CD8-positive, alpha-beta memory T cell (primary cell): ENCODE measurements at regions not wholly inside any gene's neighbourhood (a gene's known extent, or its start where the extent isn't known, plus 50 kb on each side); places are given as distances from the start of the nearest gene placed in this dataset.

Experiments
- CTCF ChIA-PET: fragments of 350-600 bp; sonication (Branson Sonifier 250); formaldehyde crosslinking; loops from one replicate; lab custom pipeline; 2021; ENCODE audit warnings: antibody characterized with exemption; lab: Charles Lee
- POLR2A ChIA-PET: fragments of 350-600 bp; sonication (Branson Sonifier 250); formaldehyde crosslinking; loops from one replicate; lab custom pipeline; 2021; ENCODE audit warnings: antibody characterized with exemption; lab: Charles Lee
- DNase-seq, 5 donors: peaks; one replicate each; pipeline versions ENCODE4 v3.0.0 to v3.0.0-alpha.2; 2020 to 2022; ENCODE audit warnings: mixed read lengths in 1 of 5
- H3K27ac ChIP-seq: one replicate; pipeline ENCODE4 v1.7.0; 2013; ENCODE audit warnings: low read depth, mild to moderate bottlenecking, low read length, moderate library complexity
- H3K27me3 ChIP-seq: 2 replicates; pipeline ENCODE4 v1.7.0; 2013; ENCODE audit warnings: low read length, mild to moderate bottlenecking; ENCODE audit not compliant: insufficient read depth, poor library complexity, severe bottlenecking
- H3K36me3 ChIP-seq: 2 replicates; pipeline ENCODE4 v1.7.0; 2013; ENCODE audit warnings: mild to moderate bottlenecking, low read length, moderate library complexity; ENCODE audit not compliant: insufficient read depth
- H3K4me1 ChIP-seq: 2 replicates; pipeline ENCODE4 v1.7.0; 2013; ENCODE audit warnings: mild to moderate bottlenecking, low read length, moderate library complexity; ENCODE audit not compliant: insufficient read depth
- H3K4me3 ChIP-seq: 2 replicates; pipeline ENCODE4 v1.7.0; 2013; ENCODE audit warnings: mild to moderate bottlenecking, low read length
- H3K9me3 ChIP-seq: 2 replicates; pipeline ENCODE4 v1.7.0; 2013; ENCODE audit warnings: mild to moderate bottlenecking, low read length
- H3K27ac Mint-ChIP-seq, 8 donors: one replicate each; pipeline ENCODE4 v1.8.0; 2020 to 2021; ENCODE audit warnings: mixed read lengths in 8 of 8, mild to moderate bottlenecking in 6 of 8, inconsistent platforms in 3 of 8, moderate library complexity in 3 of 8
- H3K27me3 Mint-ChIP-seq, 2 donors: one replicate each; pipeline ENCODE4 v1.8.0; 2020 to 2021; ENCODE audit warnings: mixed read lengths in 2 of 2, mild to moderate bottlenecking in 1 of 2, moderate library complexity in 1 of 2
- H3K36me3 Mint-ChIP-seq, 3 donors: one replicate each; pipeline ENCODE4 v1.8.0; 2020 to 2021; ENCODE audit warnings: mixed read lengths in 3 of 3, inconsistent platforms in 1 of 3, mild to moderate bottlenecking in 1 of 3
- H3K4me1 Mint-ChIP-seq, 3 donors: one replicate each; pipeline ENCODE4 v1.8.0; 2020 to 2021; ENCODE audit warnings: mixed read lengths in 3 of 3, inconsistent platforms in 1 of 3, mild to moderate bottlenecking in 1 of 3
- H3K4me3 Mint-ChIP-seq, 7 donors: one replicate each; pipeline ENCODE4 v1.8.0; 2020 to 2021; ENCODE audit warnings: mixed read lengths in 7 of 7, mild to moderate bottlenecking in 6 of 7, moderate library complexity in 4 of 7, inconsistent platforms in 2 of 7
- H3K9me3 Mint-ChIP-seq, 5 donors: one replicate each; pipeline ENCODE4 v1.8.0; 2020 to 2022; ENCODE audit warnings: mixed read lengths in 5 of 5, mild to moderate bottlenecking in 3 of 5, moderate library complexity in 2 of 5, inconsistent platforms in 1 of 5

DNA sequence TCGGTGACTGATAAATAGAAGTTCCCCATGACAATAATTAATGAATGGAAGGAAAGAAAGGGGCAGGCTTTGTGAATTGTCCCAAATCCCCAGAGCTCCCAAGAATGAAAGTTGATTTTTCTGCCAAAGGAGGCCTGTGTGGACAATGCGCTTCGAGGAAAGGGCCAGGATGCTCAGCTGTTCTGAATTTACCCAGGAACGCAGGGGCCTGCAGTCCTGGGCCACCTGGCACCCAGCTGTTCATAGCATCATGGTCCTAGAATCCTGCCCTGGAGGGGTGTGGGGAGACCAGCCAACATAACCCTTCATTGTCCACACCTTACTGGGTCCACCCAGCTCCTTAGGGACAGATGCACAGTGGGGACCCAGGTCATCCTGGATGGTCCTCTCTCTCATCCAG lies 587.5 kb downstream of the BCL11B start:
- no peak overlapping the region for H3K27ac Mint-ChIP-seq
- no peak for DNase-seq
- ChIA-PET CTCF (no interaction called here), POLR2A (no interaction called here)
- no peaks in the 10 kb centered on the region for H3K36me3 Mint-ChIP-seq
- no peaks in the 10 kb centered on the region for H3K36me3 ChIP-seq
- no peaks in the 10 kb centered on the region for H3K4me1 ChIP-seq
- H3K9me3 Mint-ChIP-seq: no peaks in the 10 kb centered on the region
- peaks cover 1 to 4% of the 10 kb centered on the region in 2 donors for H3K27me3 Mint-ChIP-seq
- H3K4me1 Mint-ChIP-seq: no peaks in the 10 kb centered on the region
- H3K27ac ChIP-seq: no peak overlapping the region
- H3K4me3 ChIP-seq: no peak overlapping the region
- H3K27me3 ChIP-seq: no peaks in the 10 kb centered on the region
- no peaks in the 10 kb centered on the region for H3K9me3 ChIP-seq
- H3K4me3 Mint-ChIP-seq: no peak overlapping the region

DNA sequence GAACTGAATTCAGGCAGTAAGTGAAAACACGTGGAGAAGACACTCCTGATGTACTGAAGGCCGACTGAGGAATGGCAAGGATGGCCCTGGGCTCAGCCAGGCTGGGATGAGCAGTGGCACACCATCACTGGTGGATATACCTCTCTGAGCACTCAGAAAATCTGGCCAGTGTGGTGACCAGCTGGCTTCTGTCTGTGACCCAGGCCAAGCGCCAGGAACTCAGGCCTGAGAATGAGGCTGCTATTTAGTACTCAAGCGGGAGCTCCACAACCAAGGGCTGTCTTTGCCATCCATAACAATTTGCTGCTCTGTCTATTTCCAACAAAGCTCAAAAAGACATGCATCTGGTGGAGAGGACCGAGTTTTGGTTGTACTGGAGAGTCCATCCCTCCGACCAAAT lies 586.3 kb downstream of the BCL11B start:
- Mint-ChIP-seq H3K4me3 (no peak overlapping the region), H3K9me3 (no peaks in the 10 kb centered on the region), H3K4me1 (no peaks in the 10 kb centered on the region), H3K27ac (peak overlapping the region in 1 of 8 donors; percentile 43), H3K36me3 (no peaks in the 10 kb centered on the region), H3K27me3 (peaks cover 0 to 1% of the 10 kb centered on the region in 2 donors)
- DNase-seq: no peak
- Histone ChIP-seq H3K9me3 (no peaks in the 10 kb centered on the region), H3K36me3 (no peaks in the 10 kb centered on the region), H3K27ac (no peak overlapping the region), H3K4me1 (no peaks in the 10 kb centered on the region), H3K4me3 (no peak overlapping the region), H3K27me3 (no peaks in the 10 kb centered on the region)
- ChIA-PET CTCF (no interaction called here), POLR2A (no interaction called here)

DNA sequence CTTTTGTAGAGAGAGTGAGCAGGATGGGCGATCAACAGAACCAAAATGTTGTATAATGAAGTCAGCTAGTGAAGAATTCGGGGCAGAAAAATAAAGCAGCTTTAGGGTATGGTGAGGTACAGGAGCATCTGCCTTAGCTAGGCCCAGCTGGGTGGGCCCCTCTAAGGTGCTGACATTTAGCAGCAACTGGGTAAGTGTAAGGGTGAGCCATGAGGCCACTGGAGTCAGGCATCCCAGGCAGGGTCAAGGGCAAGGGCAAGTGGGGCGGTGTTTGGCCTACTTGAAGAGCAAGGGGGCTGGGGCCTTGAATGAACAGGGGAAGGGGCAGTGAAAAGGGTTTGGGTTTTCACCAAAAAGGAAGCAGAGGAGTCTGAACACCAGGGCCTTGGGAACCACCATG lies 583.6 kb downstream of the BCL11B start:
- DNase-seq: no peak
- ChIA-PET CTCF (no interaction called here), POLR2A (no interaction called here)
- peaks cover 0 to 1% of the 10 kb centered on the region in 2 donors for H3K27me3 Mint-ChIP-seq
- H3K27me3 ChIP-seq: no peaks in the 10 kb centered on the region
- no peaks in the 10 kb centered on the region for H3K4me1 ChIP-seq
- no peaks in the 10 kb centered on the region for H3K36me3 Mint-ChIP-seq
- H3K4me3 ChIP-seq: no peak overlapping the region
- H3K4me3 Mint-ChIP-seq: no peak overlapping the region
- no peaks in the 10 kb centered on the region for H3K36me3 ChIP-seq
- H3K4me1 Mint-ChIP-seq: no peaks in the 10 kb centered on the region
- peak overlapping the region in 1 of 8 donors; percentile 26 for H3K27ac Mint-ChIP-seq
- no peaks in the 10 kb centered on the region for H3K9me3 ChIP-seq
- no peak overlapping the region for H3K27ac ChIP-seq
- no peaks in the 10 kb centered on the region for H3K9me3 Mint-ChIP-seq

DNA sequence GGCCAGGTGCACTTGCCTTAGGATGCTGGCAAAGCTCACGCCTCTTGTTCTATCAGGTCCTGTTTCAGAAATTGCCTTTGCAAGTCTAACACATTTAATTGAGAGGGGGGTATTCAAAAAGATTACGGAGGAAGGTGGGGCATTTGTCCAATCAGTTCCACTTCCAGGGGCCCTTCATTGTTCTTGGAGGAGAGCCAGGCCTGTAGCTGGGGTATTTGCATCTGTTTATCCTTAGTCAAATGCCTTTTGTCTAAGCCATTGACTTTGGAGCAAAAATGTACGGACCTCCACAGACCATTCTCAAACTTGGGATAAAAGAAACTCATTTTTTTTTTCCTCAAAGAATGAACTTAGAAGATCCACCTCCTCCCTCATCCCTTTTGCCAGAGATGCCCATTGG lies 582.0 kb downstream of the BCL11B start:
- Histone ChIP-seq H3K27ac (no peak overlapping the region), H3K4me1 (no peaks in the 10 kb centered on the region), H3K36me3 (no peaks in the 10 kb centered on the region), H3K9me3 (no peaks in the 10 kb centered on the region), H3K27me3 (no peaks in the 10 kb centered on the region), H3K4me3 (no peak overlapping the region)
- no peaks in the 10 kb centered on the region for H3K9me3 Mint-ChIP-seq
- no peak for DNase-seq
- ChIA-PET POLR2A (no interaction called here), CTCF (interaction anchor here (0.8 kb wide), 1 partner anchor 13 kb away, joined by 3 read pairs; no protein-coding TSS in a partner anchor)
- H3K27me3 Mint-ChIP-seq: peaks cover 0 to 1% of the 10 kb centered on the region in 2 donors
- H3K4me3 Mint-ChIP-seq: no peak overlapping the region
- H3K4me1 Mint-ChIP-seq: no peaks in the 10 kb centered on the region
- H3K27ac Mint-ChIP-seq: no peak overlapping the region
- no peaks in the 10 kb centered on the region for H3K36me3 Mint-ChIP-seq

DNA sequence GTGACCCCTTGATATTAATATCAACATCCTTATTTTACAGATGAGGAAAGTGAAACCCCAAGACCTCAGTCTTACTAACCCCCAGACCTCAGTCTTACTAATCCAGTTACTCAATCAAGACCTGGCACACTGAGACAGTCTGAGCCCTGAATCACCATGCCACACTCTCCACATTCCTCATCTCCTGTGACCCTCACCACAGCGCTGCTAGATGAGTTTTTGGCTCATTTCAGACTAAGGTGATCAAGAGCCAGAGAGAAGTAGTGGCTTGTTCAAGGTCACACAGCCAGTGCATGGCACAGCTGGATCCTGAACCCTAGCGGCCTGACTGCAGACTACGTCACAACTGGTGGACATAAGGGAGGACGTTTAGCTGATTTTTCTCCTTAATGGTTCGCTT lies 579.2 kb downstream of the BCL11B start:
- Mint-ChIP-seq H3K4me1 (no peaks in the 10 kb centered on the region), H3K27ac (no peak overlapping the region), H3K27me3 (no peaks in the 10 kb centered on the region), H3K9me3 (peaks cover 5 to 10% (median 8%) of the 10 kb centered on the region in 5 donors), H3K36me3 (peaks cover 0 to 14% (median 2%) of the 10 kb centered on the region in 3 donors), H3K4me3 (no peak overlapping the region)
- CTCF ChIA-PET: interaction anchor here (1.4 kb wide), 1 partner anchor 11 kb away, joined by 3 read pairs; no protein-coding TSS in a partner anchor
- Histone ChIP-seq H3K27me3 (no peaks in the 10 kb centered on the region), H3K4me1 (no peaks in the 10 kb centered on the region), H3K9me3 (no peaks in the 10 kb centered on the region), H3K27ac (no peak overlapping the region), H3K4me3 (no peak overlapping the region), H3K36me3 (no peaks in the 10 kb centered on the region)
- DNase-seq: no peak
- POLR2A ChIA-PET: no interaction called here

DNA sequence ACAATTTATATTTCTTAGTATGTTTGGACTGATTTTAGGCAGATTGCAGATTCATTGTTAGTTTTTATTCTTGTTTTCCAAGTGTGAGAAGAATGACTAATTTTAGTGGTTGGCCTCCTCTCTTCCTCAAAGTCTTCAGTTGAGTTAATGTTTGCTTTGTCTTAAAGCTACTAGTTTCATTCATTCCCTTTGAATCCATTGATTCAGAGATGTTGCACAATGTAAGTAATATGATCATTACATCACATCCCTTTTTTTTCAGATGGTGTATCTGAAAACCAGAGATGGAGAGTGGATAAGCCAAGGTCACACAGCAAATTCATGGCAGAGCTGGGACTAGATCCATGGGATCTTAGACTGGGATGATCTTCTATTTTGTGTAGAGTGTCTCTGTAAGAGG lies 577.5 kb downstream of the BCL11B start:
- Mint-ChIP-seq H3K4me1 (no peaks in the 10 kb centered on the region), H3K27ac (no peak overlapping the region), H3K27me3 (no peaks in the 10 kb centered on the region), H3K36me3 (peaks cover 0 to 14% (median 2%) of the 10 kb centered on the region in 3 donors), H3K4me3 (no peak overlapping the region), H3K9me3 (peaks cover 5 to 10% (median 8%) of the 10 kb centered on the region in 5 donors)
- Histone ChIP-seq H3K9me3 (no peaks in the 10 kb centered on the region), H3K27ac (no peak overlapping the region), H3K4me1 (no peaks in the 10 kb centered on the region), H3K36me3 (no peaks in the 10 kb centered on the region), H3K27me3 (no peaks in the 10 kb centered on the region), H3K4me3 (no peak overlapping the region)
- CTCF ChIA-PET: interaction anchor here (0.8 kb wide), 1 partner anchor 8 kb away, joined by 3 read pairs; no protein-coding TSS in a partner anchor
- DNase-seq: no peak
- POLR2A ChIA-PET: no interaction called here

DNA sequence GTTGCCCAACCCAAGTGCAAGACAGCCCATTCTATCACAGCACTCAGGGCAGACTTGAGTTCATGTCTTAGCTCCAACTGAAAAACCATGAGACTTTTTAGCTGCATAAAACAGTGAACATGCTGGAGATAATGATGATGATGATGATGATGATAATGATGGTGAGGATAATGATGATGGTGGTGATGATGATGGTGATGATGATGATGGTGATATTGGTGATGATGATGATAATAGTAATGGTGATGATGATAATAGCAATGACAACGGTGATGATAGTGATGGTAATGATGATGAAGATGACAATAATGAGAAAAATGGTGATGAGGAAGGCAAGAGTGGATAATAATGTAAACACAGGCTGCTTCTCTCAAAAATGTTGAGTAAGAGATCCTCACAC lies 576.2 kb downstream of the BCL11B start:
- Histone ChIP-seq H3K27ac (no peak overlapping the region), H3K4me3 (no peak overlapping the region), H3K4me1 (no peaks in the 10 kb centered on the region), H3K36me3 (no peaks in the 10 kb centered on the region), H3K27me3 (no peaks in the 10 kb centered on the region), H3K9me3 (no peaks in the 10 kb centered on the region)
- no peak for DNase-seq
- no peaks in the 10 kb centered on the region for H3K4me1 Mint-ChIP-seq
- no peak overlapping the region for H3K27ac Mint-ChIP-seq
- POLR2A ChIA-PET: no interaction called here
- CTCF ChIA-PET: no interaction called here
- H3K9me3 Mint-ChIP-seq: peaks cover 5 to 10% (median 8%) of the 10 kb centered on the region in 5 donors
- H3K4me3 Mint-ChIP-seq: no peak overlapping the region
- no peaks in the 10 kb centered on the region for H3K27me3 Mint-ChIP-seq
- H3K36me3 Mint-ChIP-seq: peaks cover 0 to 14% (median 2%) of the 10 kb centered on the region in 3 donors

DNA sequence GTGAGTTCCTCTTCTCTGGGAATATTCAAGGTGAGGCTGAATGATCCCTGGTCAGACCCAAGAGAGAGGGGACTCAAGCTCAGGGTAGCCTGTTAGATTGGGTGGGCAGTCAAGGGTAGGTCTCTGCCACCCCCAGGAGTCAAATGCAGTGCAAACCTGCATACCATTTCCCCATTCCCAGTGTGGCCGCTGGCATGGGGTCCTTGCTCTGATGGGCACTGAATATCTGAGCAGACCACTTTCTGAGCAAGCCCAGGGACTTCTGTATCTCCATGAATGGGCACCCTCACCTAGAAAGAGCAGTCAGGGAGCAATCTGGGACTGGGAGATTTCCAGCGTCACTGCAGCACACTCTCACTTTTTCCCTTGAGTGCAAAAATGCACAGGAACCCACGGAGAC lies 573.7 kb downstream of the BCL11B start:
- Mint-ChIP-seq H3K36me3 (peaks cover 0 to 14% (median 2%) of the 10 kb centered on the region in 3 donors), H3K9me3 (peaks cover 5 to 10% (median 8%) of the 10 kb centered on the region in 5 donors), H3K4me1 (peaks cover 8 to 13% (median 12%) of the 10 kb centered on the region in 3 donors), H3K4me3 (no peak overlapping the region), H3K27ac (no peak overlapping the region), H3K27me3 (no peaks in the 10 kb centered on the region)
- Histone ChIP-seq H3K36me3 (no peaks in the 10 kb centered on the region), H3K27ac (no peak overlapping the region), H3K9me3 (no peaks in the 10 kb centered on the region), H3K4me1 (no peaks in the 10 kb centered on the region), H3K27me3 (no peaks in the 10 kb centered on the region), H3K4me3 (no peak overlapping the region)
- ChIA-PET POLR2A (no interaction called here), CTCF (no interaction called here)
- no peak for DNase-seq
